ENCODE measurements at regions not wholly inside any gene's neighbourhood (a gene's known extent, or its start where the extent isn't known, plus 50 kb on each side); places are given as distances from the start of the nearest gene placed in this dataset.
"Not testable (repeated sequence)": the region's sequence is repeated elsewhere in the genome, so short reads cannot be mapped to it uniquely, and the experiment has no call there.

DNA sequence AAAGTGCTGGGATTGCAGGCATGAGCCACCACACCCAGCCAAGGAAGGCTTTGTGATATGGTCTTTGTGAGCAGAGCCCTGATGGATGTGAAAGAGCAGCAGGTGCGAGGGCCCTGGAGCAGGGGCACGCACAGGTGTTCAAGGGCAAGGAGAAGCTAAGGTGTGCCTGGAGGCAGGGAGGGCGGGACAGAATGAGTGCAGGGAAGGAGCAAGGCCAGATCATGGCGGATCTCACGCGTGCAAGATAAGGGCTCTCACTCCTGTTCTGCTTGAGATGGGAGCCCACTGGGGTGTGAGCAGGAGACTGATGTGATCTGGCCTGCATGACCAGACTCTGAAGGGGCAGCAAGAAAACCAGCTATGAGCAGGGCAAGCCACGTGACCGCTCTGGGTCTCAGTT lies 295.0 kb downstream of the GOLGA6L6 start:
- not testable (repeated sequence) for TF ChIP-seq POLR2A (IDR thresholded peaks at IDR 0.05)
- TF ChIP-seq, protein P1, sequence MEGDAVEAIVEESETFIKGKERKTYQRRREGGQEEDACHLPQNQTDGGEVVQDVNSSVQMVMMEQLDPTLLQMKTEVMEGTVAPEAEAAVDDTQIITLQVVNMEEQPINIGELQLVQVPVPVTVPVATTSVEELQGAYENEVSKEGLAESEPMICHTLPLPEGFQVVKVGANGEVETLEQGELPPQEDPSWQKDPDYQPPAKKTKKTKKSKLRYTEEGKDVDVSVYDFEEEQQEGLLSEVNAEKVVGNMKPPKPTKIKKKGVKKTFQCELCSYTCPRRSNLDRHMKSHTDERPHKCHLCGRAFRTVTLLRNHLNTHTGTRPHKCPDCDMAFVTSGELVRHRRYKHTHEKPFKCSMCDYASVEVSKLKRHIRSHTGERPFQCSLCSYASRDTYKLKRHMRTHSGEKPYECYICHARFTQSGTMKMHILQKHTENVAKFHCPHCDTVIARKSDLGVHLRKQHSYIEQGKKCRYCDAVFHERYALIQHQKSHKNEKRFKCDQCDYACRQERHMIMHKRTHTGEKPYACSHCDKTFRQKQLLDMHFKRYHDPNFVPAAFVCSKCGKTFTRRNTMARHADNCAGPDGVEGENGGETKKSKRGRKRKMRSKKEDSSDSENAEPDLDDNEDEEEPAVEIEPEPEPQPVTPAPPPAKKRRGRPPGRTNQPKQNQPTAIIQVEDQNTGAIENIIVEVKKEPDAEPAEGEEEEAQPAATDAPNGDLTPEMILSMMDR (IDR thresholded peaks at IDR 0.05): not testable (repeated sequence)
